SK-N-SH (cell line): ENCODE measurements at regions not wholly inside any gene's neighbourhood (a gene's known extent, or its start where the extent isn't known, plus 50 kb on each side); places are given as distances from the start of the nearest gene placed in this dataset.
"Not testable (repeated sequence)": the region's sequence is repeated elsewhere in the genome, so short reads cannot be mapped to it uniquely, and the experiment has no call there.

Experiments used
- CTCF ChIA-PET: fragments of 300-600, 350-600 bp; formaldehyde crosslinking; extraction: SDS; loops from one replicate; lab custom pipeline; 2021; lab: Yijun Ruan, JAX
- POLR2A ChIA-PET: fragments of 350-600 bp; sonication (Branson Sonifier 250); formaldehyde crosslinking; extraction: SDS; loops from one replicate; lab custom pipeline; 2020; ENCODE audit warnings: antibody characterized with exemption, inconsistent platforms; lab: Yijun Ruan, JAX
- DNase-seq: peaks from one replicate; pipeline ENCODE4 v3.0.0; 2012
- H2AFZ ChIP-seq: fragments of 200-600 bp; sonication (generic); 2 replicates; pipeline ENCODE4 v1.8.1; 2016; ENCODE audit warnings: antibody characterized with exemption, mild to moderate bottlenecking, low read depth
- H3F3A ChIP-seq: fragments of 200-600 bp; sonication (generic); replicated peaks from 2 replicates; pipeline ENCODE3; 2016; ENCODE audit warnings: antibody characterized with exemption, mild to moderate bottlenecking; ENCODE audit not compliant: insufficient read depth
- H3K27ac ChIP-seq, 2 experiments: fragments of 200-500 bp in 1 of 2; fragments of 200-600 bp in 1 of 2; sonication (Bioruptor generic) in 1 of 2; sonication (generic), shearing (Covaris generic) in 1 of 2; 2 replicates each; pipeline versions ENCODE4 v1.5.1 to v1.6.1; 2014 to 2016; ENCODE audit warnings: low read depth in 2 of 2, inconsistent platforms in 1 of 2, low read length in 1 of 2, mild to moderate bottlenecking in 1 of 2, mixed read lengths in 1 of 2
- H3K27me3 ChIP-seq: fragments of 200-600 bp; sonication (generic), shearing (Covaris generic); 2 replicates; pipeline ENCODE4 v1.6.1; 2016; ENCODE audit warnings: mixed run types; ENCODE audit not compliant: insufficient read depth
- H3K36me3 ChIP-seq, 2 experiments: fragments of 200-500 bp in 1 of 2; fragments of 200-600 bp in 1 of 2; sonication (Bioruptor generic) in 1 of 2; sonication (generic) in 1 of 2; replicated peaks in 1 of 2; 2 replicates each; pipeline versions ENCODE3 to v1.5.1; 2014 to 2016; ENCODE audit warnings: low read length in 1 of 2, mild to moderate bottlenecking in 1 of 2; ENCODE audit not compliant: insufficient read depth in 2 of 2, control insufficient read depth in 1 of 2
- H3K4me1 ChIP-seq, 2 experiments: fragments of 200-500 bp in 1 of 2; fragments of 200-600 bp in 1 of 2; sonication (Bioruptor generic) in 1 of 2; sonication (generic), shearing (Covaris generic) in 1 of 2; 2 replicates each; pipeline versions ENCODE4 v1.5.1 to v1.6.1; 2014 to 2016; ENCODE audit warnings: low read depth in 1 of 2, low read length in 1 of 2, mixed run types in 1 of 2; ENCODE audit not compliant: insufficient read depth in 2 of 2, control insufficient read depth in 1 of 2
- H3K4me2 ChIP-seq: fragments of 200-600 bp; sonication (generic), shearing (Covaris generic); 2 replicates; pipeline ENCODE4 v1.6.1; 2017; ENCODE audit warnings: mixed run types
- H3K4me3 ChIP-seq, 2 experiments: fragments of 200-500 bp in 1 of 2; fragments of 200-600 bp in 1 of 2; sonication (Bioruptor generic) in 1 of 2; sonication (generic), shearing (Covaris generic) in 1 of 2; 2 replicates each; pipeline versions ENCODE4 v1.5.1 to v1.8.1; 2014 to 2016; ENCODE audit warnings: low read depth in 2 of 2, inconsistent platforms in 1 of 2, low read length in 1 of 2, mild to moderate bottlenecking in 1 of 2, mixed read lengths in 1 of 2, moderate library complexity in 1 of 2
- H3K79me2 ChIP-seq: fragments of 200-600 bp; sonication (generic); 2 replicates; pipeline ENCODE4 v1.8.1; 2017; ENCODE audit warnings: mild to moderate bottlenecking; ENCODE audit not compliant: insufficient read depth
- H3K9ac ChIP-seq: fragments of 200-600 bp; sonication (generic); 2 replicates; pipeline ENCODE4 v1.6.1; 2017; ENCODE audit warnings: mixed run types
- H3K9me2 ChIP-seq: fragments of 200-600 bp; sonication (generic); 2 replicates; pipeline ENCODE4 v1.6.1; 2017; ENCODE audit warnings: mixed run types
- H3K9me3 ChIP-seq: fragments of 200-600 bp; sonication (generic); 2 replicates; pipeline ENCODE4 v1.6.1; 2017; ENCODE audit warnings: mixed run types, mild to moderate bottlenecking, moderate library complexity
- H4K20me1 ChIP-seq: fragments of 200-600 bp; sonication (generic); 2 replicates; pipeline ENCODE4 v1.6.1; 2017; ENCODE audit warnings: mild to moderate bottlenecking, mixed run types; ENCODE audit not compliant: insufficient read depth
- CHD2 ChIP-seq: fragments of 150-350 bp; IDR thresholded peaks from 2 replicates; pipeline ENCODE4 v1.6.1; 2018; ENCODE audit warnings: low read length; ENCODE audit not compliant: partially characterized antibody
- ELF1 ChIP-seq: IDR thresholded peaks from 2 replicates; pipeline ENCODE4 v1.4.0; 2012
- EZH2phosphoT487 ChIP-seq: fragments of 200-600 bp; sonication (generic); IDR thresholded peaks from 2 replicates; pipeline ENCODE4 v1.6.1; 2017; ENCODE audit warnings: low read depth, mixed run types, mild to moderate bottlenecking, antibody characterized with exemption, moderate library complexity, borderline replicate concordance
- FOXJ3 ChIP-seq: sonication (generic); formaldehyde crosslinking; IDR thresholded peaks from 2 replicates; pipeline ENCODE4 v1.5.1; 2020; ENCODE audit warnings: mild to moderate bottlenecking, missing genetic modification reagents
- GATA2 ChIP-seq: sonication (generic); formaldehyde crosslinking; IDR thresholded peaks from 2 replicates; pipeline ENCODE4 v1.5.0; 2020; ENCODE audit warnings: mild to moderate bottlenecking, missing genetic modification reagents
- MEF2A ChIP-seq: IDR thresholded peaks from 2 replicates; pipeline ENCODE4 v1.4.0; 2012; ENCODE audit warnings: low read depth, borderline replicate concordance
- NFIC ChIP-seq: IDR thresholded peaks from 2 replicates; pipeline ENCODE4 v1.4.0; 2012; ENCODE audit warnings: borderline replicate concordance
- NRF1 ChIP-seq: IDR thresholded peaks from 2 replicates; pipeline ENCODE4 v1.6.1; 2012; ENCODE audit warnings: low read depth, mild to moderate bottlenecking, low read length
- PBX3 ChIP-seq: IDR thresholded peaks from 2 replicates; pipeline ENCODE4; 2012
- RAD21 ChIP-seq: IDR thresholded peaks from 2 replicates; pipeline ENCODE4 v1.6.1; 2012; ENCODE audit warnings: mild to moderate bottlenecking, low read length
- TCF12 ChIP-seq: IDR thresholded peaks from 2 replicates; pipeline ENCODE4 v1.4.0; 2012
- USF1 ChIP-seq: IDR thresholded peaks from 2 replicates; pipeline ENCODE4 v1.4.0; 2012; ENCODE audit warnings: low read depth, borderline replicate concordance
- WGBS: methylation state at CpG from one replicate; pipeline ENCODE4 v1.1.6; 2017; ENCODE audit warnings: low lambda C conversion rate; 5-methylcytosine and 5-hydroxymethylcytosine counted together
- TF ChIP-seq, protein P1 (sequence below): fragments of 150-350 bp; IDR thresholded peaks from 2 replicates; pipeline ENCODE4 v1.6.1; 2016; ENCODE audit warnings: mild to moderate bottlenecking, low read depth, low read length
- TF ChIP-seq, protein P2 (sequence below): IDR thresholded peaks from 2 replicates; pipeline ENCODE4 v1.4.0; 2012; ENCODE audit warnings: low read depth

GRCh38 chr4:107415490-107415889, 304.5 kb downstream of the PAPSS1 start:
- H3K9ac ChIP-seq, H3K27ac ChIP-seq, H4K20me1 ChIP-seq, H3K27me3 ChIP-seq, H3K9me3 ChIP-seq, H3K4me2 ChIP-seq, H3K9me2 ChIP-seq, H3K4me3 ChIP-seq, H3K36me3 ChIP-seq, H3K4me1 ChIP-seq, POLR2A ChIA-PET, H3K79me2 ChIP-seq, DNase-seq, H3F3A ChIP-seq, H2AFZ ChIP-seq: not testable (repeated sequence)
- CTCF ChIA-PET = interaction anchor here (1.0 kb wide), 1 partner anchor 22 kb away, joined by 3 read pairs; no protein-coding TSS in a partner anchor
- 96% methylated on average over 5 of the region's 5 CpGs for WGBS

DNA sequence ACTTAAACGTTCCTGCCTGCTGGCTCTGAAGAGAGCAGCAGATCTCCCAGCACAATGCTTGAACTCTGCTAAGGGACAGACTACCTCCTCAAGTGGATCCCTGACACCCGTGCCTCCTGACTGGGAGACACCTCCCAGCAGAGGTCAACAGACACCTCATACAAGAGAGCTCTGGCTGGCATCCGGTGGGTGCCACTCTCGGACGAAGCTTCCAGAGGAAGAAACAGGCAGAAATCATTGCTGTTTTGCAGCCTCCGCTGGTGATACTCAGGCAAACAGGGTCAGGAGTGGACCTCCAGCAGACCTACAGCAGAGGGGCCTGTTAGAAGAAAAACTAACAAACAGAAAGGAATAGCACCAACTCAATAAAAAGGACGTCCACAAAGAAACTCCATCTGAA, 310.2 kb downstream of the PAPSS1 start:
- H3K27ac ChIP-seq, H3K36me3 ChIP-seq, H3F3A ChIP-seq, H3K79me2 ChIP-seq, H3K27me3 ChIP-seq, CTCF ChIA-PET, H3K4me2 ChIP-seq, H3K4me3 ChIP-seq, H2AFZ ChIP-seq, H3K9ac ChIP-seq, H4K20me1 ChIP-seq, H3K9me2 ChIP-seq, H3K9me3 ChIP-seq, H3K4me1 ChIP-seq, DNase-seq, POLR2A ChIA-PET: not testable (repeated sequence)
- WGBS = 72% methylated on average over 6 of the region's 7 CpGs

- Histone ChIP-seq H3K4me1 (no peaks in the 10 kb centered on the region; a peak in 1 of 4 replicates), H3K4me2 (no peak overlapping the region), H3K36me3 (no peaks in the 10 kb centered on the region), H3K79me2 (no peaks in the 10 kb centered on the region), H3K27ac (no peak overlapping the region), H3K27me3 (no peaks in the 10 kb centered on the region), H4K20me1 (no peaks in the 10 kb centered on the region), H3K9ac (no peak overlapping the region), H3F3A (no peaks in the 10 kb centered on the region), H3K9me2 (no peaks in the 10 kb centered on the region), H2AFZ (no peak overlapping the region), H3K9me3 (no peaks in the 10 kb centered on the region), H3K4me3 (no peak overlapping the region)
- WGBS = 43% methylated on average over 2 of the region's 2 CpGs
- TF ChIP-seq CHD2 = no peak
- no peak for TF ChIP-seq FOXJ3 (CRISPR knock-in tag)
- no peak for TF ChIP-seq EZH2phosphoT487
- CTCF ChIA-PET = no interaction called here
- POLR2A ChIA-PET = no interaction called here
- DNase-seq = no peak
These were observed 311.1 kb downstream of the PAPSS1 start for GRCh38 chr4:107408968-107409367.

DNA sequence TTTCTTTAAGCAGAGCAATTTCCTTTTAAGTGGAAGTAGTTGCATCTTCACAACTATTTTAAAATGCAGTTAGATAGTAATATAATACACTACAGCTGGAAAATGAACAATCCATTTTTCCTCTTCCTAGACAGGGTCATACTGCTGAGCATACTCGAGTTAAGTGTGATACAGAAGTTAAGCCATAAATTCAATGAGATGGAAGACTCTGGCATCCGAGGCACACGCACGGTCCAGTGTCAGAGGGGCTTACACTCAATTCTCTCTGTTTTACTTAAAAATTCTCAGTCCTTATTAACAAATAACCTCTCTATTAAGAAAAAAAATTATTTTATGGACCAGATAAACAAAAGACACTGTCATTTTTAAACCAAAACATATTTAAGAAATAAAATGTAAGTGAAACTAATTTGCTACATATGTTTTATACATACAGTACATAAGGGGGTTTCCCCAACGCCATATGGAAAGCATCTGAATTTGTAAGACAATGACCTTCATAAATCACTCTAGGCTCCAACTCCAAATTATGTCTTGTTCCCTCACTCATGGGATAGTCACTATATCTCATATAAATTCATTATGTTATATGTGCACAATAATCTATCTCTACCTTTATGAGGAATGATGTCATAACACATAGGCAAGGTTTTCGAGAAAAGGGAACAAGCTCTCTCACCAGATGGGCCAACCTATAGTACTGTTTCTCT, 315.3 kb downstream of the PAPSS1 start:
- H3K27me3 ChIP-seq = no peaks in the 10 kb centered on the region
- no peaks in the 10 kb centered on the region for H3F3A ChIP-seq
- ChIA-PET CTCF (no interaction called here), POLR2A (no interaction called here)
- no peak overlapping the region for H3K9ac ChIP-seq
- H3K9me2 ChIP-seq = no peaks in the 10 kb centered on the region
- no peak overlapping the region for H3K27ac ChIP-seq
- WGBS = 73% methylated on average over 6 of the region's 6 CpGs
- H3K4me3 ChIP-seq = no peak overlapping the region
- H3K79me2 ChIP-seq = no peaks in the 10 kb centered on the region
- no peaks in the 10 kb centered on the region for H3K36me3 ChIP-seq
- H3K9me3 ChIP-seq = no peaks in the 10 kb centered on the region
- no peak for DNase-seq
- no peaks in the 10 kb centered on the region for H4K20me1 ChIP-seq
- no peak overlapping the region for H2AFZ ChIP-seq
- H3K4me2 ChIP-seq = no peak overlapping the region
- H3K4me1 ChIP-seq = no peaks in the 10 kb centered on the region; a peak in 1 of 4 replicates
- TF ChIP-seq TCF12 = no peak
- no peak for TF ChIP-seq ELF1
- no peak for TF ChIP-seq MEF2A
- TF ChIP-seq NFIC = no peak
- no peak for TF ChIP-seq NRF1
- TF ChIP-seq RAD21 = no peak
- no peak for TF ChIP-seq PBX3
- TF ChIP-seq, protein P1, sequence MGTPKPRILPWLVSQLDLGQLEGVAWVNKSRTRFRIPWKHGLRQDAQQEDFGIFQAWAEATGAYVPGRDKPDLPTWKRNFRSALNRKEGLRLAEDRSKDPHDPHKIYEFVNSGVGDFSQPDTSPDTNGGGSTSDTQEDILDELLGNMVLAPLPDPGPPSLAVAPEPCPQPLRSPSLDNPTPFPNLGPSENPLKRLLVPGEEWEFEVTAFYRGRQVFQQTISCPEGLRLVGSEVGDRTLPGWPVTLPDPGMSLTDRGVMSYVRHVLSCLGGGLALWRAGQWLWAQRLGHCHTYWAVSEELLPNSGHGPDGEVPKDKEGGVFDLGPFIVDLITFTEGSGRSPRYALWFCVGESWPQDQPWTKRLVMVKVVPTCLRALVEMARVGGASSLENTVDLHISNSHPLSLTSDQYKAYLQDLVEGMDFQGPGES = no peak
- TF ChIP-seq, protein P2, sequence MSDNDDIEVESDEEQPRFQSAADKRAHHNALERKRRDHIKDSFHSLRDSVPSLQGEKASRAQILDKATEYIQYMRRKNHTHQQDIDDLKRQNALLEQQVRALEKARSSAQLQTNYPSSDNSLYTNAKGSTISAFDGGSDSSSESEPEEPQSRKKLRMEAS = no peak
- no peak for TF ChIP-seq GATA2 (CRISPR knock-in tag)
- TF ChIP-seq FOXJ3 (CRISPR knock-in tag) = no peak
- no peak for TF ChIP-seq USF1
